ENCODE measurements at regions not wholly inside any gene's neighbourhood (a gene's known extent, or its start where the extent isn't known, plus 50 kb on each side); places are given as distances from the start of the nearest gene placed in this dataset.

- DNase-seq (ENCODE audit: low read depth in 4 of 4, low spot score in 3 of 4) = no peak
These were observed 160.4 kb upstream of the CDH12 start for GRCh38 chr5:23013395-23013998.

GRCh38 chr5:23012842-23013241 lies 159.7 kb upstream of the CDH12 start:
- no peak for DNase-seq (ENCODE audit: low read depth in 4 of 4, low spot score in 3 of 4)

- DNase-seq (ENCODE audit: low read depth in 4 of 4, low spot score in 3 of 4) = no peak
These were observed 154.6 kb upstream of the CDH12 start for GRCh38 chr5:23007762-23008161.

GRCh38 chr5:23007236-23007635 lies 154.1 kb upstream of the CDH12 start:
- DNase-seq (ENCODE audit: low read depth in 4 of 4, low spot score in 3 of 4) = no peak

- no peak for DNase-seq (ENCODE audit: low read depth in 4 of 4, low spot score in 3 of 4)
These were observed 148.0 kb upstream of the CDH12 start for GRCh38 chr5:23001120-23001519.

DNA sequence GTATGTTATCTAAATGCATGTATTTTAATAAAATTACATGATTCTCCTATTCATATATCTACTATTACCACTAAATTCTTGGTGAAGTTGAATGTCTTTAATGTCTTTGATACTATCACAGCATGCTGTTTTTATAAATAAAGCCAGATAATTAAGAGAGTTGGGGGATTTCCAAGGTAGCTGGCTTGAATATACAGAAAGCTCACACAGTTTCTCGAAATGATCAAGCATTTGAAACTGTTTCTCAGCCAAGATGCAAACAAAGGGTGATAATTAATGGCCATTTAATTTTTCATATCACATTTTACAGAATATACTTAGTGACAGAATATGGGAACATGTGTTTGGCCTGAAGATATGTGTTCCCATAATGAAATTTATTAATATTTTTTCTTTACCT lies 145.6 kb upstream of the CDH12 start:
- DNase-seq (ENCODE audit: low read depth in 4 of 4, low spot score in 3 of 4) = no peak

DNA sequence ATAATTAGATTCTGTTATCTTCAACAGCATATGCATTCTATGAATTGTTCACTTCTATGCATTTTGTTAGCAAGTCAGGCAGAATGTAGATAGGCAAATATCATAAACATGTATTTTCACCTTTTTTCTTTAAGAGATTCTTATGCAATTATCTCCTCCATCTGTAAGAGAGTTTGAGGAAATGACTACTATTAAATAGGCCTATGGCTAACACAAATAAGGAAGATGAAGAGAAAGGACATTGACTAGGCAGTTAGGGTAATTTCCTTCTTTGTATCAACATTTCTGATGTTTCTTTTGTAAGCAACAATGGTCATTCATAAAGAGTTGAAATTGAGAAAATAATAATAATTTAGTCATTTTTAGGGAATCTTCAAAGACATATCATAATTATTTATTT lies 145.2 kb upstream of the CDH12 start:
- no peak for DNase-seq (ENCODE audit: low read depth in 4 of 4, low spot score in 3 of 4)

DNA sequence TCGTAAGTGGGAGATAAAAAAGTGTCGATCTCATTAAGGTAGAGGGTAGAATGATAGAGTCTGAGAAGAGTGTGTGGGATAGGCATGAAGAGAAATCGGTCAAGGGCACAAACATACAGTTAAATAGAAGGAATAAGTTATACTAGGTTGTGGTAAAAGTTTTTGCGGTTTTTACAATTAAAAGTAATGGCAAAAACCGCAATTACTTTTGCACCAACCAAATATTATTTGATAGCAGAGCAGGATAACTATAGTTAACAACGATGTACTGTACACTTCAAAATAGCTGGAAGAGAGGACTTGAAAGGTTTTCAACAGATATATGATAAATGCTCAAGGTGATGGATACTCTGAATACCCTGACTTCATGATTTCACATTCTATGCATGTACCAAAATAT lies 135.8 kb upstream of the CDH12 start:
- no peak for DNase-seq (ENCODE audit: low read depth in 4 of 4, low spot score in 3 of 4)

GRCh38 chr5:22986281-22986680 lies 133.1 kb upstream of the CDH12 start:
- no peak for DNase-seq (ENCODE audit: low read depth in 4 of 4, low spot score in 3 of 4)

GRCh38 chr5:22985446-22985845 lies 132.3 kb upstream of the CDH12 start:
- DNase-seq (ENCODE audit: low read depth in 4 of 4, low spot score in 3 of 4) = no peak

GRCh38 chr5:22970956-22971618 lies 117.9 kb upstream of the CDH12 start:
- no peak for DNase-seq (ENCODE audit: low read depth in 4 of 4, low spot score in 3 of 4)

GRCh38 chr5:22970491-22970890 lies 117.3 kb upstream of the CDH12 start:
- no peak for DNase-seq (ENCODE audit: low read depth in 4 of 4, low spot score in 3 of 4)

GRCh38 chr5:22968386-22968785 lies 115.2 kb upstream of the CDH12 start:
- no peak for DNase-seq (ENCODE audit: low read depth in 4 of 4, low spot score in 3 of 4)

DNA sequence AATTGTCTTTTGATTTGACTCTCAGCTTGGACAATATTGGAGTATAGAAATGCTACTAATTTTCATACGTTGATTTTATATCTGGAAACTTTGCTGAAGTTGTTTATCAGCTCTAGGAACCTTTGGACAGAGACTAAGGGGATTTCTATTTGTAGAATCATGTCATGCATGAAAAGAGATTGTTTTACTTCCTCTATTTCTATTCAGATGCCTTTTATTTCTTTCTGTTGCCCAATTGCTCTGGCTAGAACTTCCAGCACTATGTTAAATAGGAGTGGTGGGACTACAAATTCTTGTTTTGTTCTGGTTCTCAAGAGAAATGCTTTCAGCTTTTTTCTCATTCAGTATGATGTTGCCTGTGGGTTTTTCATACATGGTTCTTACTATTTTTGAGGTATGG lies 112.8 kb upstream of the CDH12 start:
- DNase-seq (ENCODE audit: low read depth in 4 of 4, low spot score in 3 of 4) = no peak

DNA sequence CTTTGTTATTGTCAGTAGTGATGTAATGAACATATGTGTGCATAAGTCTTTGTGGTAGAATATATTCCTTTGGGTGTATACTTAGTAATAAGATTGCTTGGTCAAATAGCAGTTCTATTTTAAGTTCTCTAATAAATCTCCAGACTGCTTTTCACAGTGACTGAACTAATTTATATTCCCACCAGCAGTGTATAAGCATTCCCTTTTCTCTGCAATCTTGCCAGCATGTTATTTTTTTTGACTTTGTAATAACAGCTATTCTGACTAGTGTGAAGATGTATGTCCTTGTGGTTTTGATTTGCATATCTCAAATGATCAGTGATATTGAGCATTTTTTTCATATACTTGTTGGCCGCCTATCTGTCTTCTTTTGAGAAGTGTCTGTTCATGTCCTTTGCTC lies 111.5 kb upstream of the CDH12 start:
- no peak for DNase-seq (ENCODE audit: low read depth in 4 of 4, low spot score in 3 of 4)

- DNase-seq (ENCODE audit: low read depth in 4 of 4, low spot score in 3 of 4) = no peak
These were observed 105.5 kb upstream of the CDH12 start for GRCh38 chr5:22958462-22959262.

DNA sequence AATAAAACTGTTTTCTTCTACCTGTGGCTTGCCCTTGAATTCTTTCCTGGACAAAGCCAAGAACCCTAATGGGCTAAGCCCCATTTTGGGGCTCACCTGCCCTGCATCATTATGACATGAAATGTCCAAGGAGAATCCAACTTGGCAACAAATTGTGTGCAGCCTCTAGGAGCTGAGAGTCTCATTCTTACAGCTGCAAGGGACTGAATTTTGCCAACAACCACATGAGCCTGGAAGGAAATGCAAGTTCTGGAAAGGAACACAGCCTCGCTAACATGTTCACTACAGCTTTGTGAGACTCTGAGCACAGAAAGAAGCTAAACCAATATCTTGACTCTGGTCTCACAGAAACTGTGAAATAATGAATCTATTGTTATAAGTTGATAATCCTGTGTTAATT lies 94.8 kb upstream of the CDH12 start:
- no peak for DNase-seq (ENCODE audit: low read depth in 4 of 4, low spot score in 3 of 4)

DNA sequence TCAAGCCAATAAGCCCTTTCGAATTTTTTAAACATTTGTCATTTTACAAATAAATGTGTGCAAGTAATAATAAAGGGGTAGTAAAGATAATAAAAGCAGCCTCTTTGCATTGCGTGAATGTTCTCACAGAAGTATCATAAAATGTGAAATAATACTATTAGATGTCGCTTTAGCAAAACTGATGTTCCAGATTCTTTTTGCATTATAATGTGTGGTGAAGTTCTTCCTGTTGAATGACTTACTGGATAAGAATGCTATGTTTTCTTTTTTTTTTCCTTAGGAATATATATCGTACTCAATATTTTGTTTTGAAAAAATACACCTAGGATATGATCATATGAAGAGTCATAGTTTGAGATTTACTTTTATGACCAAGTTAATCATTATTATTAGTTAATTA lies 85.2 kb upstream of the CDH12 start:
- DNase-seq (ENCODE audit: low read depth in 4 of 4, low spot score in 3 of 4) = no peak

DNA sequence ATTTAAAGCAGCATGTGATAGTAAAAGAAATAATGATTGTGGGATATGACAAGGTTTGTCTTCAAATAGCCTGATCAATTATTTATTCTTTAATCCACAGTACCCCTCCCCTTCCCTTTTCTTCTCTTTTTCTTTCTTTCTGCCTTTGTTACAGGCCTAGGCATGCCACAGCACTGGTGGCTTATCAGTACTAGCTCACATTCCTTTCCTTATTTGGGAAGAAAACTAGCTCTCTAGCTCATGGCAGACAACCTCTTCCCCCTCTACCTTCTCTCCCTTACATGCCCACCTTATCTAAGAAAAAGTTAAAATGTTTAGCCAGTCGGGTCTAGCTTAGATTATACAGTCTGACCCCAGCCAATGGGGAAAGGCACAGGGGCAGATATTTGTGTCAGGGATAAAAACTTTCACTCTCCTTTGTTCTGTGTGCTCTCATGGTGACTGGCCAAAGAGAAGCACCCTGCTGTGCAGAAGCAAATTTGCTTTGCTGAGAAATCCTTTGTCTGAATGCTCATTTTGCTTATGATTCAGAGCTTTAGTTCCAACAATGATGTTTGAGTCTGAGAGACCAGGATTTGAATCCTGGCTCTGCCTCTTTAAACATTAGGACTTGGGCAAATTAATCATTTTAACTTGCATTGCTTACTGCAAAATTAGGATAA lies 75.8 kb upstream of the CDH12 start:
- DNase-seq (ENCODE audit: low read depth in 4 of 4, low spot score in 3 of 4) = no peak

DNA sequence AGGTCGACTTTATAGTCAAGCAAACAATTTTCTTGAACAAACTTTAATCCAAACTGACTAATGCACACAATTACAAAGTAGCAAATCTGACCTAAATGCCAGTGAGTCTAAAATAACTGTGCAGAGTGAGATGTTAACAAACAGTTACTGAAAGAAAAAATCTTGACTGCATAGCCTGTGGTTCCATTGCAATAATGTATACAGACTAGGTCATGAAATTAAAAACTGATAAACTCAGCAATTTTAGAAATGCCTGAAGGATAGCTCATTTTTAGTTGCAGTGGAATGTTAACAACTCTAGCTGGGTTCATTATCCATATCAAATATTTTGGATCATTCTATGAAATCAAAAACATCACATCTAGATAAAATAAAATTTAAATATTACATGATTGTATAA lies 73.4 kb upstream of the CDH12 start:
- no peak for DNase-seq (ENCODE audit: low read depth in 4 of 4, low spot score in 3 of 4)

DNA sequence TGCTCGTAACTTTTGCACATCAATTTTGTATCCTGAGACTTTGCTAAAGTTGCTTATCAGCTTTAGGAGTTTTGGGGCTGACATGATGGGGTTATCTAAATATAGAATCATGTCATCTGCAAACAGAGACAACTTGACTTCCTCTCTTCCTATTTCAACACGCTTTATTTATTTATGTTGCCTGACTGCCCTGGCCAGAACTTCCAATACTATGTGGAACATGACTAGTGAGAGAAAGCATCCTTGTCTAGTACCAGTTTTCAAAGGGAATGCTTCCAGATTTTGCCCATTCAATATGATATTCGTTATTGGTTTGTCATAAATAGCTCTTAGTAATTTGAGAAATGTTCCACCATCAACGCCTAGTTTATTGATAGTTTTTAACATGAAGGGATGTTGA lies 65.4 kb upstream of the CDH12 start:
- DNase-seq (ENCODE audit: low read depth in 4 of 4, low spot score in 3 of 4) = no peak

DNA sequence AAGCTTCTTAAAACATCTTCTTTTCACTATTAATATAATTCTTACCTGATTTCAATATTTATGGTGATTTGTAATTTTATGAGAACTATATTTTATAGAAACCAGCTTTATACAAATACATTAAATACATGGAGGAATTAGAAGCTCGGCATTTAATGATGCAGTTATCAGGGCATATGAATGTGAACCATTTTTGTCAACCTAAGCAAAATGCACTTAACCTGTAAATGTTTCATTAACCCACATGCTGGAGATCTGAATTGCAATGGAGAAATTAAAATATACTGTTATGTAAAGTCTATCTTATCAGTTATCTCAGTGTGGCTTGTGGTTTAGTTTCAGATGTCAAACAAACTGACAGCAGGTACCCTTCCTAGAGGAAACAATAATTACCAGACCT lies 63.2 kb upstream of the CDH12 start:
- DNase-seq (ENCODE audit: low read depth in 4 of 4, low spot score in 3 of 4) = no peak

All from left renal pelvis (tissue), 4 donors.